ENCODE measurements at regions not wholly inside any gene's neighbourhood (a gene's known extent, or its start where the extent isn't known, plus 50 kb on each side); places are given as distances from the start of the nearest gene placed in this dataset.

DNA sequence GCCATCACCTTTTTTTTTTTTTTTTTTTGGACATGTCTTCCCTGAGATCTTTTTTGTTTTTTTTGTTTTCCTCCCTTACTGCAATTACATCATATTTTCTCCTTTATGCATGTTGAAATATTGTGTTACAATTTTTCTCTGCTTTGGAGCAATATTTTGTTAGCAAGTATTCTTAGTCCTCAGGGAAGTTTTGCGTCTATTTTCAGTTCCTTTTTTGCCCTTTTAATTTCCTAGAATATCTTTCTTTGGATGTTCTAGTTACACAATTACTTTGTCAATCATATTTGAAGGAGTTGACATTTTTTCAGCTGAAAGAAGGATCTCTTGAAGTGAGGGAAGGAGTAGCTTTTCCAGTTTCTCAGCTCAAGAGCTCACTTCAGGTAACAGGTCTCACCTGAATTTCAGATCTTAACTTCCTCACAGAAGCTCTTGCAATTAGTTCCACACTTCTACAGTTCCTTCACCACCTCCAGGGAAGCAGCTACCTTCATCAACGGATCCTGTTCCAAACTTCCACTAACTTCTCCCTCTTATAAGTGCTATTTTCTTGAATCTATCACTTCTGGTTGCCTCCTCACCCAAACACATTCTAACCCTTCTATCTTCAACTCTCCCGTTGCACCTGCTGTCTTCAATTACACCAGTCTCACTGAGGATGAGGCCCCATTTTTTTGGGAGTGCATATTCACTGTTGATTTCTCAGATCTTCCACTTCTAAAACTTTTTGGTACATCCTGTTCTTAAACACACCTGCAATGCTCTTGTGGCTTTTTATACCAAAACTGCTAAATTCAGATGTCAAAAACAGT lies 57.8 kb upstream of the CPOX start:
- TF ChIP-seq CTCF (IDR thresholded peaks at IDR 0.05) (no peak), EZH2 (IDR thresholded peaks at IDR 0.05) (no peak)
